Neural progenitor cell (in vitro differentiated cells): ENCODE measurements at regions not wholly inside any gene's neighbourhood (a gene's known extent, or its start where the extent isn't known, plus 50 kb on each side); places are given as distances from the start of the nearest gene placed in this dataset.
A peak's percentile ranks its signal among the peaks of the same experiment; 100 is the strongest.

Experiments
- DNase-seq: peaks from one replicate; pipeline ENCODE4 v3.0.0-alpha.2; 2016; ENCODE audit warnings: low spot score
- H2AFZ ChIP-seq: fragments of 200-600 bp; sonication (generic); replicated peaks from 2 replicates; pipeline ENCODE4 v1.6.1; 2016; ENCODE audit warnings: antibody characterized with exemption
- H3F3A ChIP-seq: fragments of 200-600 bp; sonication (generic); 2 replicates; pipeline ENCODE4 v1.6.1; 2016; ENCODE audit warnings: antibody characterized with exemption, low read depth
- H3K27ac ChIP-seq: fragments of 200-600 bp; sonication (generic); 2 replicates; pipeline ENCODE4 v1.5.1; 2016; ENCODE audit warnings: mild to moderate bottlenecking
- H3K27me3 ChIP-seq: fragments of 200-600 bp; sonication (generic); 2 replicates; pipeline ENCODE4 v1.6.1; 2016; ENCODE audit warnings: mild to moderate bottlenecking, moderate library complexity
- H3K36me3 ChIP-seq: fragments of 200-600 bp; sonication (generic); 2 replicates; pipeline ENCODE4 v1.5.1; 2016
- H3K4me1 ChIP-seq: fragments of 200-600 bp; sonication (generic); 2 replicates; pipeline ENCODE4 v1.6.1; 2016; ENCODE audit warnings: mixed run types
- H3K4me2 ChIP-seq: fragments of 200-600 bp; sonication (generic); 2 replicates; pipeline ENCODE4 v1.6.1; 2016
- H3K4me3 ChIP-seq: fragments of 200-600 bp; sonication (generic); 2 replicates; pipeline ENCODE4 v1.5.1; 2016
- H3K79me2 ChIP-seq: fragments of 200-600 bp; sonication (generic); 2 replicates; pipeline ENCODE4 v1.6.1; 2016; ENCODE audit warnings: low read depth
- H3K9ac ChIP-seq: fragments of 200-600 bp; sonication (generic); 2 replicates; pipeline ENCODE4 v1.6.1; 2016
- H3K9me3 ChIP-seq: fragments of 200-600 bp; sonication (generic); 2 replicates; pipeline ENCODE4 v1.5.1; 2016; ENCODE audit warnings: low read depth
- H4K20me1 ChIP-seq: fragments of 200-600 bp; sonication (generic); 2 replicates; pipeline ENCODE4 v1.6.1; 2016; ENCODE audit warnings: low read depth
- H3K27ac Mint-ChIP-seq: 3 replicates; pipeline ENCODE4 v1.8.0; 2021; ENCODE audit warnings: mixed read lengths
- H3K27me3 Mint-ChIP-seq: 2 replicates; pipeline ENCODE4 v1.8.0; 2022; ENCODE audit warnings: low read depth, mild to moderate bottlenecking, inconsistent platforms, moderate library complexity, mixed read lengths; ENCODE audit not compliant: insufficient read depth
- H3K36me3 Mint-ChIP-seq: 3 replicates; pipeline ENCODE4 v1.8.0; 2021; ENCODE audit warnings: mixed read lengths
- H3K4me1 Mint-ChIP-seq: 3 replicates; pipeline ENCODE4 v1.8.0; 2021; ENCODE audit warnings: mixed read lengths
- H3K4me3 Mint-ChIP-seq: 3 replicates; pipeline ENCODE4 v1.8.0; 2021; ENCODE audit warnings: mild to moderate bottlenecking, moderate library complexity, mixed read lengths
- H3K9me3 Mint-ChIP-seq: 3 replicates; pipeline ENCODE4 v1.8.0; 2020; ENCODE audit warnings: mixed read lengths
- EZH2 ChIP-seq: fragments of 200-600 bp; sonication (generic); IDR thresholded peaks from 2 replicates; pipeline ENCODE4 v1.6.1; 2017; ENCODE audit warnings: antibody characterized with exemption, mild to moderate bottlenecking, moderate library complexity
- EZH2phosphoT487 ChIP-seq: fragments of 200-600 bp; sonication (generic); IDR thresholded peaks from 2 replicates; pipeline ENCODE4 v1.6.1; 2017; ENCODE audit warnings: antibody characterized with exemption
- TF ChIP-seq, protein P1 (sequence below): fragments of 200-600 bp; sonication (generic); IDR thresholded peaks from 2 replicates; pipeline ENCODE4 v1.5.1; 2017; ENCODE audit warnings: antibody characterized with exemption, mild to moderate bottlenecking

DNA sequence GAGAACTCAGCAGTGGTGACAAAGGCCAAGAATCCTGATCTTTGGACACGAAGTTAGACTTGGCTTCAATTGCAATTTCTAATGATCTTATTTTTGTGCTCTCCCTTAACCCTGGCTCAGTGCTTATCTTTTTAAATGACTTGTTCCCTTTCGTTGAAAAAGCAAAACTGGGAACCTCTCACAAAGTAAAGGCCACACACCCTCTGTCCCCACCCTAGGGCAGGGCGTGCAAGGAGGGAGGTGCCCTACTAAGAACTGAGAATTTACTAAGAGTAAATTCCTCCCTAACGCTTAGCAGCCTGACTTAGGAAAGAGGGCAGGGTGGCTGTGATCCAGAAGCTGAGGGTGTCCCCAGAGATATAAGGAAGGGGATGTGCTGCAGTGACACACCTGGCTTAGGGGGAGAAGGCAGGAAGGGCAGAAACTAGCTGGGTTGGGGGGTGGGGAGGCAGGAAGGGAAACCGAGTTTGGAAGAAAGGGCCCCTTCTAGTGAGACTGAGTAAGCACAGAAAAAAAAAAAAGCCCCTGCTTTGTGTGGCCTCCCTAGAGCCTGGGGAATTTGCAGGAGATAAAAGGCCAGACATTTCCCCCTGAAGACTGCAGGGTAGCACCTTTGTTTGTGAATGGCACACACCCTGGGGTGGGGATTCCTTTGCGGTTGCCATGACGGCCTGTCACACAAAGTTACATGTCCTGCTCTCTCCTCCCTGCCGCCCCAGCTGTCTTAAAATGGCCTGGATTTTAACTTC, 435.1 kb downstream of the EFNB2 start:
- no peaks in the 10 kb centered on the region for H3K27me3 ChIP-seq
- peaks cover 44% of the 10 kb centered on the region for H3K4me1 ChIP-seq
- H3K36me3 Mint-ChIP-seq, result peaks cover 4% of the 10 kb centered on the region
- no peak overlapping the region for H3K9ac ChIP-seq
- H3K4me2 ChIP-seq, result peak overlapping the region; percentile 77
- H3K4me3 ChIP-seq, result peak overlapping the region; percentile 37
- peak; percentile 92 for DNase-seq
- H3K36me3 ChIP-seq, result no peaks in the 10 kb centered on the region
- H3K27ac ChIP-seq, result peak overlapping the region; percentile 95
- H3K79me2 ChIP-seq, result no peaks in the 10 kb centered on the region
- peaks cover 14% of the 10 kb centered on the region for H3K9me3 Mint-ChIP-seq
- H4K20me1 ChIP-seq, result no peaks in the 10 kb centered on the region
- no peak overlapping the region for H2AFZ ChIP-seq
- TF ChIP-seq EZH2phosphoT487 (no peak), EZH2 (no peak)
- TF ChIP-seq, protein P1, sequence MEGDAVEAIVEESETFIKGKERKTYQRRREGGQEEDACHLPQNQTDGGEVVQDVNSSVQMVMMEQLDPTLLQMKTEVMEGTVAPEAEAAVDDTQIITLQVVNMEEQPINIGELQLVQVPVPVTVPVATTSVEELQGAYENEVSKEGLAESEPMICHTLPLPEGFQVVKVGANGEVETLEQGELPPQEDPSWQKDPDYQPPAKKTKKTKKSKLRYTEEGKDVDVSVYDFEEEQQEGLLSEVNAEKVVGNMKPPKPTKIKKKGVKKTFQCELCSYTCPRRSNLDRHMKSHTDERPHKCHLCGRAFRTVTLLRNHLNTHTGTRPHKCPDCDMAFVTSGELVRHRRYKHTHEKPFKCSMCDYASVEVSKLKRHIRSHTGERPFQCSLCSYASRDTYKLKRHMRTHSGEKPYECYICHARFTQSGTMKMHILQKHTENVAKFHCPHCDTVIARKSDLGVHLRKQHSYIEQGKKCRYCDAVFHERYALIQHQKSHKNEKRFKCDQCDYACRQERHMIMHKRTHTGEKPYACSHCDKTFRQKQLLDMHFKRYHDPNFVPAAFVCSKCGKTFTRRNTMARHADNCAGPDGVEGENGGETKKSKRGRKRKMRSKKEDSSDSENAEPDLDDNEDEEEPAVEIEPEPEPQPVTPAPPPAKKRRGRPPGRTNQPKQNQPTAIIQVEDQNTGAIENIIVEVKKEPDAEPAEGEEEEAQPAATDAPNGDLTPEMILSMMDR, result no peak
- peak overlapping the region; percentile 100 for H3K27ac Mint-ChIP-seq
- no peaks in the 10 kb centered on the region for H3K9me3 ChIP-seq
- peaks cover 25% of the 10 kb centered on the region for H3F3A ChIP-seq
- H3K4me1 Mint-ChIP-seq, result peaks cover 67% of the 10 kb centered on the region
- peaks cover 10% of the 10 kb centered on the region for H3K27me3 Mint-ChIP-seq
- peak overlapping the region; percentile 58 for H3K4me3 Mint-ChIP-seq

DNA sequence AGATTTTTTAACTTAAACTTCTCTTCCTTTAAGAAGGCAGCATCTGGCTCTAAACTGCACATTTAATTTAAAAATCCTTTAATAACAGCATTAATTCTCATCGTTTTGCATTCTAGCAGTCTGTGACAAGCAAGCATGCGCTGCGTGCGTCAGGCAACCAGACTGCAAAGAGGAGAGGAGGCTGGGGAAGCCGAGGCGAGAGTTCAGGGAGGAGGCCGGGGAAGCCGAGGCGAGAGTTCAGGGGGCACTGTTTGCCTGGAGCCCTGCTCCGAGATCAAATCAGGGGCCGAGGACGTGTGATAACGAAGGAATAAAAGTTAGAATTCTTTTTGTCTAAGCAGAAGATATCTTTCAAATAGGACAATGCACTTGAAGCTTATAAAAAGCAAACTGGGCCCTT, 435.7 kb downstream of the EFNB2 start:
- Histone ChIP-seq H3K36me3 (no peaks in the 10 kb centered on the region), H3K9ac (no peak overlapping the region), H2AFZ (peak overlapping the region; percentile 6), H3K27ac (peak overlapping the region; percentile 95), H3K27me3 (no peaks in the 10 kb centered on the region), H3K4me3 (no peak overlapping the region), H3F3A (peaks cover 25% of the 10 kb centered on the region), H3K9me3 (no peaks in the 10 kb centered on the region), H4K20me1 (no peaks in the 10 kb centered on the region), H3K79me2 (no peaks in the 10 kb centered on the region), H3K4me2 (peak overlapping the region; percentile 77), H3K4me1 (peaks cover 44% of the 10 kb centered on the region)
- no peak overlapping the region for H3K4me3 Mint-ChIP-seq
- peaks cover 4% of the 10 kb centered on the region for H3K36me3 Mint-ChIP-seq
- H3K4me1 Mint-ChIP-seq, result peaks cover 67% of the 10 kb centered on the region
- peak overlapping the region; percentile 100 for H3K27ac Mint-ChIP-seq
- TF ChIP-seq, protein P1, result no peak
- TF ChIP-seq EZH2 (no peak), EZH2phosphoT487 (no peak)
- peak; percentile 38 for DNase-seq
- peaks cover 15% of the 10 kb centered on the region for H3K9me3 Mint-ChIP-seq
- H3K27me3 Mint-ChIP-seq, result peaks cover 8% of the 10 kb centered on the region

DNA sequence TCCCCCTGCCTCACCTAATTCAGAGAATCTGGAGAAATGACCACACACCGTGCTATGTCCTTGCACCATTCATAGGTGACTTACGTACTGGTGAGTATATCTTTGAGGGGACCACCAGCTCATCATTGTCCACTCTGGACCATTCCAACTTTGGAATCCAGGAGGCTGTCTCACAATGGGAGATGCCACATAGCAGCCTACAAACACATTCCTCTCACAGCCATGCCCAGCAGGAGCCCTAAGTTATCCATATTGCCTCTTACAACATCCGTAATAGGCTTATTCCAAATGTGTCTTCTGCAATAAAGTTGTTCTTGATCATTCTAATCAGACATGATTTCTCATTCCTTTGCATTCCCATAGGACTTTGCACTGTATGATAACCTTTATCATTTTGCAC, 436.7 kb downstream of the EFNB2 start:
- H3F3A ChIP-seq, result peaks cover 25% of the 10 kb centered on the region
- H3K4me3 ChIP-seq, result no peak overlapping the region
- DNase-seq, result peak; percentile 48
- no peak overlapping the region for H3K9ac ChIP-seq
- Mint-ChIP-seq H3K36me3 (peaks cover 4% of the 10 kb centered on the region), H3K4me3 (no peak overlapping the region), H3K9me3 (peaks cover 12% of the 10 kb centered on the region), H3K27me3 (peaks cover 8% of the 10 kb centered on the region), H3K27ac (peak overlapping the region; percentile 100), H3K4me1 (peaks cover 59% of the 10 kb centered on the region)
- H3K9me3 ChIP-seq, result no peaks in the 10 kb centered on the region
- no peak overlapping the region for H3K27ac ChIP-seq
- no peaks in the 10 kb centered on the region for H3K36me3 ChIP-seq
- no peaks in the 10 kb centered on the region for H3K79me2 ChIP-seq
- no peak overlapping the region for H2AFZ ChIP-seq
- no peaks in the 10 kb centered on the region for H3K27me3 ChIP-seq
- TF ChIP-seq EZH2 (no peak), EZH2phosphoT487 (no peak)
- TF ChIP-seq, protein P1, result no peak
- peak overlapping the region; percentile 77 for H3K4me2 ChIP-seq
- no peaks in the 10 kb centered on the region for H4K20me1 ChIP-seq
- H3K4me1 ChIP-seq, result peaks cover 44% of the 10 kb centered on the region
